Neural cell (in vitro differentiated cells): ENCODE measurements at regions not wholly inside any gene's neighbourhood (a gene's known extent, or its start where the extent isn't known, plus 50 kb on each side); places are given as distances from the start of the nearest gene placed in this dataset.

Experiments
- H2AFZ ChIP-seq: fragments of 200-600, 300-800 bp; sonication (generic), shearing (Covaris generic); 2 replicates; pipeline ENCODE4 v1.6.0; 2014; ENCODE audit warnings: low read depth, mild to moderate bottlenecking, antibody characterized with exemption, low read length, moderate library complexity
- H3F3A ChIP-seq: fragments of 200-600 bp; shearing (Covaris generic); 2 replicates; pipeline ENCODE4 v1.6.1; 2016; ENCODE audit warnings: mild to moderate bottlenecking, moderate library complexity, mixed read lengths, antibody characterized with exemption, low read length; ENCODE audit not compliant: insufficient read depth, poor library complexity, severe bottlenecking
- H3K27ac ChIP-seq: fragments of 200-600, 300-800 bp; sonication (generic), shearing (Covaris generic); 2 replicates; pipeline ENCODE4 v1.5.1; 2014; ENCODE audit warnings: mild to moderate bottlenecking, low read length, moderate library complexity
- H3K27me3 ChIP-seq: fragments of 300-800, 200-600 bp; sonication (generic), shearing (Covaris generic); 2 replicates; pipeline ENCODE4 v1.6.0; 2014; ENCODE audit warnings: mild to moderate bottlenecking, low read depth, low read length, moderate library complexity; ENCODE audit not compliant: insufficient read depth
- H3K36me3 ChIP-seq: fragments of 300-800, 200-600 bp; sonication (generic), shearing (Covaris generic); 2 replicates; pipeline ENCODE4 v1.5.1; 2014; ENCODE audit warnings: mild to moderate bottlenecking, antibody characterized with exemption, low read length, moderate library complexity; ENCODE audit not compliant: insufficient read depth
- H3K4me2 ChIP-seq: fragments of 300-800, 200-600 bp; sonication (generic), shearing (Covaris generic); 2 replicates; pipeline ENCODE4 v1.6.0; 2014; ENCODE audit warnings: mild to moderate bottlenecking, low read length
- H3K4me3 ChIP-seq: fragments of 300-800, 200-600 bp; sonication (generic), shearing (Covaris generic); 2 replicates; pipeline ENCODE4 v1.5.1; 2014; ENCODE audit warnings: mild to moderate bottlenecking, low read length, moderate library complexity
- H3K79me2 ChIP-seq: fragments of 200-600 bp; shearing (Covaris generic); replicated peaks from 2 replicates; pipeline ENCODE4 v1.6.0; 2014; ENCODE audit warnings: mild to moderate bottlenecking, low read length, moderate library complexity; ENCODE audit not compliant: insufficient read depth
- H3K9ac ChIP-seq: fragments of 300-800, 200-600 bp; sonication (generic), shearing (Covaris generic); 2 replicates; pipeline ENCODE4 v1.6.1; 2016; ENCODE audit warnings: mild to moderate bottlenecking, low read length, mixed read lengths
- H3K9me2 ChIP-seq: fragments of 200-600 bp; shearing (Covaris generic); 2 replicates; pipeline ENCODE4 v1.6.1; 2016; ENCODE audit warnings: mild to moderate bottlenecking, low read length, mixed read lengths; ENCODE audit not compliant: insufficient read depth
- H3K9me3 ChIP-seq: fragments of 200-600, 300-800 bp; sonication (generic), shearing (Covaris generic); 2 replicates; pipeline ENCODE4 v1.6.1; 2016; ENCODE audit warnings: mild to moderate bottlenecking, mixed run types, low read length, moderate library complexity, mixed read lengths
- H4K20me1 ChIP-seq: fragments of 200-600 bp; shearing (Covaris generic); 2 replicates; pipeline ENCODE4 v1.6.1; 2016; ENCODE audit warnings: mild to moderate bottlenecking, mixed run types; ENCODE audit not compliant: insufficient read depth
- EP300 ChIP-seq: fragments of 450-650 bp; conservative IDR thresholded peaks from 2 replicates; pipeline ENCODE4 v1.6.1; 2014; ENCODE audit warnings: antibody characterized with exemption, mild to moderate bottlenecking, moderate library complexity; ENCODE audit not compliant: poor library complexity, severe bottlenecking
- EZH2 ChIP-seq: fragments of 200-600, 300-800 bp; shearing (Covaris generic), sonication (generic); IDR thresholded peaks from 2 replicates; pipeline ENCODE4 v1.6.1; 2014; ENCODE audit warnings: antibody characterized with exemption, low read length, borderline replicate concordance, mild to moderate bottlenecking; ENCODE audit not compliant: insufficient read depth, poor library complexity, severe bottlenecking
- MXI1 ChIP-seq: fragments of 450-650 bp; conservative IDR thresholded peaks from 2 replicates; pipeline ENCODE4 v1.6.1; 2014; ENCODE audit warnings: antibody characterized with exemption, mild to moderate bottlenecking; ENCODE audit not compliant: poor library complexity, severe bottlenecking
- POLR2AphosphoS5 ChIP-seq: IDR thresholded peaks from 2 replicates; pipeline ENCODE4 v1.6.1; 2012
- RAD21 ChIP-seq: fragments of 450-650 bp; conservative IDR thresholded peaks from 2 replicates; pipeline ENCODE4 v1.6.1; 2014; ENCODE audit warnings: antibody characterized with exemption, mild to moderate bottlenecking, moderate library complexity
- SMC3 ChIP-seq: fragments of 450-650 bp; conservative IDR thresholded peaks from 2 replicates; pipeline ENCODE4 v1.6.1; 2014; ENCODE audit warnings: antibody characterized with exemption, mild to moderate bottlenecking, moderate library complexity; ENCODE audit not compliant: poor library complexity
- TAF1 ChIP-seq: IDR thresholded peaks from 2 replicates; pipeline ENCODE4 v1.6.1; 2012; ENCODE audit warnings: low read depth
- TF ChIP-seq, protein P1 (sequence below): IDR thresholded peaks from 2 replicates; pipeline ENCODE4 v1.6.1; 2012; ENCODE audit warnings: borderline replicate concordance
- TF ChIP-seq, protein P2 (sequence below): fragments of 450-650 bp; IDR thresholded peaks from 2 replicates; pipeline ENCODE4 v1.5.1; 2014; ENCODE audit warnings: antibody characterized with exemption, mild to moderate bottlenecking, moderate library complexity; ENCODE audit not compliant: poor library complexity, severe bottlenecking

DNA sequence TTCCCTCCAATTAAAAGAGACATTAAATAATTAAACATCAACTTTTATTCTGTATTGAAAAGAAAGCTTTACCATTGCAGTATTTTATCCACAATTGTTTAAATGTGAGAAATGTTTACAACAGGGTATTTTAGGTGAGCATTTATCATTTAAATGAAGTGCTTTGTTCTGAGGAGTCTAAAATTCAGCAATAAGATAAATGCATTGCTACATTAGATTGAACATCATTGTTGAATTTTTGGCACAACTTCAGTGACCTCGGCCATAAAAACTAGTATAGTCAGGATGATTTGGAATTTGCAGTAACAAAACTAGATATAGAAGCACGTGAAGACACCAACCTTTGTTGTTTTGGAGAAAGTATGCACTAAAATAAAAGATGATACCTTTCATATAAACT, 692.9 kb downstream of the USP25 start:
- Histone ChIP-seq H3F3A (no peaks in the 10 kb centered on the region), H4K20me1 (no peaks in the 10 kb centered on the region), H3K27ac (no peak overlapping the region), H3K9me3 (no peaks in the 10 kb centered on the region), H3K9ac (no peak overlapping the region), H3K36me3 (no peaks in the 10 kb centered on the region), H3K27me3 (no peaks in the 10 kb centered on the region), H3K4me2 (no peak overlapping the region), H3K79me2 (no peaks in the 10 kb centered on the region), H3K9me2 (no peaks in the 10 kb centered on the region), H3K4me3 (no peak overlapping the region), H2AFZ (no peak overlapping the region)
- TF ChIP-seq EZH2 = no peak
- TF ChIP-seq TAF1 = no peak
- TF ChIP-seq MXI1 = no peak
- TF ChIP-seq, protein P1, sequence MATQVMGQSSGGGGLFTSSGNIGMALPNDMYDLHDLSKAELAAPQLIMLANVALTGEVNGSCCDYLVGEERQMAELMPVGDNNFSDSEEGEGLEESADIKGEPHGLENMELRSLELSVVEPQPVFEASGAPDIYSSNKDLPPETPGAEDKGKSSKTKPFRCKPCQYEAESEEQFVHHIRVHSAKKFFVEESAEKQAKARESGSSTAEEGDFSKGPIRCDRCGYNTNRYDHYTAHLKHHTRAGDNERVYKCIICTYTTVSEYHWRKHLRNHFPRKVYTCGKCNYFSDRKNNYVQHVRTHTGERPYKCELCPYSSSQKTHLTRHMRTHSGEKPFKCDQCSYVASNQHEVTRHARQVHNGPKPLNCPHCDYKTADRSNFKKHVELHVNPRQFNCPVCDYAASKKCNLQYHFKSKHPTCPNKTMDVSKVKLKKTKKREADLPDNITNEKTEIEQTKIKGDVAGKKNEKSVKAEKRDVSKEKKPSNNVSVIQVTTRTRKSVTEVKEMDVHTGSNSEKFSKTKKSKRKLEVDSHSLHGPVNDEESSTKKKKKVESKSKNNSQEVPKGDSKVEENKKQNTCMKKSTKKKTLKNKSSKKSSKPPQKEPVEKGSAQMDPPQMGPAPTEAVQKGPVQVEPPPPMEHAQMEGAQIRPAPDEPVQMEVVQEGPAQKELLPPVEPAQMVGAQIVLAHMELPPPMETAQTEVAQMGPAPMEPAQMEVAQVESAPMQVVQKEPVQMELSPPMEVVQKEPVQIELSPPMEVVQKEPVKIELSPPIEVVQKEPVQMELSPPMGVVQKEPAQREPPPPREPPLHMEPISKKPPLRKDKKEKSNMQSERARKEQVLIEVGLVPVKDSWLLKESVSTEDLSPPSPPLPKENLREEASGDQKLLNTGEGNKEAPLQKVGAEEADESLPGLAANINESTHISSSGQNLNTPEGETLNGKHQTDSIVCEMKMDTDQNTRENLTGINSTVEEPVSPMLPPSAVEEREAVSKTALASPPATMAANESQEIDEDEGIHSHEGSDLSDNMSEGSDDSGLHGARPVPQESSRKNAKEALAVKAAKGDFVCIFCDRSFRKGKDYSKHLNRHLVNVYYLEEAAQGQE = no peak

DNA sequence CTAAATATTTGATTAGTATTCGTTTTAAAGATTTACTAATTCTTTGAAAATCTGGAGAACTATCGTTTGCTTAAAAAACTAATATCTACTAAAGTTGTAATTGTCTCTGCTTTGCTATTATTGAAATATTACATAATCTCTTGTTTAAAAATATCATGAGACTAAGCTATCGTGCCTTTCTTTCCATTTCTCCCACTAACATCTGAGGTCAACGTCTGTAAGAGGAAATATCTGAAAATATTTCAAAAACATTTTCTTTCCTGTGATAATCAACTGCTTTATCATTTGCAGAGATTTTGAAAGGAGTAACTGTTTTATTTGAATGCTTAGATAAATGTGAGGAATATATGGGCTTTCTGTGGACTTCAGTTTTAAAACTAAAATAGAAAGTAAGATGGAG, 694.1 kb downstream of the USP25 start:
- no peak overlapping the region for H3K4me2 ChIP-seq
- H3K27me3 ChIP-seq = no peaks in the 10 kb centered on the region
- H3K4me3 ChIP-seq = no peak overlapping the region
- no peaks in the 10 kb centered on the region for H3K9me3 ChIP-seq
- H3K36me3 ChIP-seq = no peaks in the 10 kb centered on the region
- H3K9ac ChIP-seq = no peak overlapping the region
- no peak overlapping the region for H3K27ac ChIP-seq
- H4K20me1 ChIP-seq = no peaks in the 10 kb centered on the region
- no peaks in the 10 kb centered on the region for H3K9me2 ChIP-seq
- no peaks in the 10 kb centered on the region for H3F3A ChIP-seq
- no peak for TF ChIP-seq POLR2AphosphoS5
- TF ChIP-seq TAF1 = no peak
- TF ChIP-seq MXI1 = no peak
- no peak for TF ChIP-seq EP300
- TF ChIP-seq SMC3 = no peak
- no peak for TF ChIP-seq EZH2
- TF ChIP-seq, protein P2, sequence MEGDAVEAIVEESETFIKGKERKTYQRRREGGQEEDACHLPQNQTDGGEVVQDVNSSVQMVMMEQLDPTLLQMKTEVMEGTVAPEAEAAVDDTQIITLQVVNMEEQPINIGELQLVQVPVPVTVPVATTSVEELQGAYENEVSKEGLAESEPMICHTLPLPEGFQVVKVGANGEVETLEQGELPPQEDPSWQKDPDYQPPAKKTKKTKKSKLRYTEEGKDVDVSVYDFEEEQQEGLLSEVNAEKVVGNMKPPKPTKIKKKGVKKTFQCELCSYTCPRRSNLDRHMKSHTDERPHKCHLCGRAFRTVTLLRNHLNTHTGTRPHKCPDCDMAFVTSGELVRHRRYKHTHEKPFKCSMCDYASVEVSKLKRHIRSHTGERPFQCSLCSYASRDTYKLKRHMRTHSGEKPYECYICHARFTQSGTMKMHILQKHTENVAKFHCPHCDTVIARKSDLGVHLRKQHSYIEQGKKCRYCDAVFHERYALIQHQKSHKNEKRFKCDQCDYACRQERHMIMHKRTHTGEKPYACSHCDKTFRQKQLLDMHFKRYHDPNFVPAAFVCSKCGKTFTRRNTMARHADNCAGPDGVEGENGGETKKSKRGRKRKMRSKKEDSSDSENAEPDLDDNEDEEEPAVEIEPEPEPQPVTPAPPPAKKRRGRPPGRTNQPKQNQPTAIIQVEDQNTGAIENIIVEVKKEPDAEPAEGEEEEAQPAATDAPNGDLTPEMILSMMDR = no peak
- no peaks in the 10 kb centered on the region for H3K79me2 ChIP-seq
- no peak overlapping the region for H2AFZ ChIP-seq

DNA sequence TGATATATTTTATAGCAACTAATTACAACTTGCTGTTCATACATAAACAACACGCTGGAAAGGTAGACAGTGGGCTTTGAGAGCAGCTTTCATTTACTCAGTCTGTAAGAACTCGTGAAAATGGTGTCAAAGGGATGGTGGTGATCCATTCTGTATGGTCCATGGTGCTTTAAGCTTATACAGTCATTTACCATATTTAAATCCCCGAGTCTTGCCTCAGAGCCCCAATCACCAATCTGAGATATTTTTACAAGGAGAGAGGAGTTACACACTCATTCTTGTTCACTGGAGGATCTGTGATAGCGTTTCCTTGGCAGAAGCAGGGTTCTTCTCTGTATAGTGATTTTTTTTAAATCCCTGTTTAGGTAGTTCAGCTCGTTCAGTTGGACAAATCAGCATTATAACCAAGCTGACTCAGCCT, 694.6 kb downstream of the USP25 start:
- no peak overlapping the region for H3K4me2 ChIP-seq

More for the DNA sequence above, 694.6 kb downstream of the USP25 start:
- Histone ChIP-seq H3K9ac (no peak overlapping the region), H3K27me3 (no peaks in the 10 kb centered on the region), H2AFZ (no peak overlapping the region), H3K9me3 (no peaks in the 10 kb centered on the region), H4K20me1 (no peaks in the 10 kb centered on the region), H3K79me2 (no peaks in the 10 kb centered on the region), H3K9me2 (no peaks in the 10 kb centered on the region), H3F3A (no peaks in the 10 kb centered on the region), H3K4me3 (no peak overlapping the region), H3K27ac (no peak overlapping the region), H3K36me3 (no peaks in the 10 kb centered on the region)
- TF ChIP-seq TAF1 (no peak), RAD21 (no peak)
- TF ChIP-seq, protein P1 = no peak
